ENCODE measurements at regions not wholly inside any gene's neighbourhood (a gene's known extent, or its start where the extent isn't known, plus 50 kb on each side); places are given as distances from the start of the nearest gene placed in this dataset.

DNA sequence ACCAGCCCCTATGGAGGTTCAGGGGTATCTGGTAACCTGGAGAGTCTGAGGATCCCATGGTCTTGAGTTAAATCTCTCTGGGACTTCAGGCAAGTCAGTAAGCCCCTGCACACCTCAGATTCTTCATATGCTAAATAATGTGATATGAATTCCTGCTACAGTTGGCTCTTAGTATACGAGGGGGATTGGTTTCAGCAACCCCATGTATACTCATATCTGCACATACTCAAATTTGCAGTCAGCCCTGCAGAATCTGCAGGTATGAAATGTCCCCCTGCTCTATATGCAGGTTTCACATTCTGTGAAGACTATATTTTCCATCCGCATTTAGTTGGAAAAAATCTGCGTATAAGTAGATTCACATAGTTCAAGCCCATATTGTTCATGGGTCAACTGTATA, 136.6 kb downstream of the TOMM20 start:
- Mint-ChIP-seq H3K27me3 (no peaks in the 10 kb centered on the region), H3K27ac (peak overlapping the region; percentile 11), H3K4me1 (ENCODE audit: low read depth) (peaks cover 55% of the 10 kb centered on the region), H3K4me3 (no peak overlapping the region), H3K9me3 (no peaks in the 10 kb centered on the region), H3K36me3 (ENCODE audit: low read depth) (no peaks in the 10 kb centered on the region)
- DNase-seq: peak; percentile 16

DNA sequence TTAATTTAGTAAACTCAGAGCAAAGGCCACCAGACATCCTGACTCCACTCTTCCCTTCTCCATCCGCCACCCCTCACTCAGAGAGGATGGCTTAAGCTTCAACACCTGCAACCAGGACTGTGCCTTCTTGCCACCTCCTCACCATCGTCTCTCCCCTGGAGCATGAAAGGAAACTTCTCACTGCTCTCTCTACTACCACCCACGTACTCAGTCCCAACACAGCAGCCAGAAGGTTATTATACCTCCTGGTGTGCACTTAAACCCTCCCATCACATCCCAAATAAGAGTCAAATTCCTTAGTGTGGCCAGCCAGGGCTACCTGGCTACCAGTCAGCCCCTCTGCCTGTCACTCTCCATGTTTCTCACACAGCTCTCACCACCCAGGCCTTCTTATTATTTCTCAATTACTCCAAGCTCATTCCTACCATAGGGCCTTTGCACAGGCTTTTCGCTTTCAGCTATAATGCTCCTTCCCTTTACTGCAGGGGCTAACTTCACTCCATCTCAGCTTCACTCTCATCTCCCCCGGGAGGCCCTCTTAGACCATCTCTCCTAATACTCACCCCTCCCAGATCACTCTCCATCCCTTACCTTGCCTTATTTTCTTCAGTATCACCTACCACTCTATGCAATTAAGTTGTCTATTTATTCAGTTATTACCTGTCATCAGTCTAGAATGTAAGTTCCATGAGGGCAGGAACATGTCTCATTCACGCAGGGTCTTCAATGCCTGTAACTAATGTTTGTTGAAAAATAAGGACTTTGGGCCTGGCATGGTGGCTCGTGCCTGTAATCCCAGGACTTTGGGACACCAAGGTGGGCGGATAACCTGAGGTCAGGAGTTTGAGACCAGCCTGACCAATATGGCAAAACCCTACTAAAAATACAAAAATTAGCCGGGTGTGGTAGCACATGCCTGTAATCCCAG, 137.5 kb downstream of the TOMM20 start:
- Mint-ChIP-seq H3K36me3 (ENCODE audit: low read depth) (peaks cover 2% of the 10 kb centered on the region), H3K4me3 (no peak overlapping the region), H3K27me3 (no peaks in the 10 kb centered on the region), H3K27ac (peak overlapping the region; percentile 58), H3K9me3 (no peaks in the 10 kb centered on the region), H3K4me1 (ENCODE audit: low read depth) (peaks cover 63% of the 10 kb centered on the region)
- no peak for DNase-seq

DNA sequence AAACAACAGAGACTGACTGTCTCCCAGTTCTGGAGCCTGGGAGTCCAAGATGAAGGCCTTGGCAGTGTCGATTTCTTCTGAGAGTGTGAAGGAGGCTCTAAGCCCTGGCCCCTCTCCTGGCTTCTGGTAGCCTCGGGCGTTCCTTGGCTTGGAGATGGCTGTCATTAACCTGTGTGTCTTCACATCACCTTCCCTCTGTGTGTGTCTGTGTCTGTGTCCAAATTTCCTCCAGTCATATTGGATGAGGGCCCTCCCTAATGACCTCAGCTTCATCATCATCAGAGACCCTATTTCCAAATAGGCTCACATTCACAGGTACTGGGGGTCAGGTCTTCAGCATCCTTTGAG, 138.3 kb downstream of the TOMM20 start:
- peaks cover 69% of the 10 kb centered on the region for H3K4me1 Mint-ChIP-seq (ENCODE audit: low read depth)
- no peaks in the 10 kb centered on the region for H3K27me3 Mint-ChIP-seq
- no peaks in the 10 kb centered on the region for H3K9me3 Mint-ChIP-seq
- peak overlapping the region; percentile 58 for H3K27ac Mint-ChIP-seq
- peak; percentile 17 for DNase-seq
- H3K36me3 Mint-ChIP-seq (ENCODE audit: low read depth): peaks cover 2% of the 10 kb centered on the region
- no peak overlapping the region for H3K4me3 Mint-ChIP-seq

DNA sequence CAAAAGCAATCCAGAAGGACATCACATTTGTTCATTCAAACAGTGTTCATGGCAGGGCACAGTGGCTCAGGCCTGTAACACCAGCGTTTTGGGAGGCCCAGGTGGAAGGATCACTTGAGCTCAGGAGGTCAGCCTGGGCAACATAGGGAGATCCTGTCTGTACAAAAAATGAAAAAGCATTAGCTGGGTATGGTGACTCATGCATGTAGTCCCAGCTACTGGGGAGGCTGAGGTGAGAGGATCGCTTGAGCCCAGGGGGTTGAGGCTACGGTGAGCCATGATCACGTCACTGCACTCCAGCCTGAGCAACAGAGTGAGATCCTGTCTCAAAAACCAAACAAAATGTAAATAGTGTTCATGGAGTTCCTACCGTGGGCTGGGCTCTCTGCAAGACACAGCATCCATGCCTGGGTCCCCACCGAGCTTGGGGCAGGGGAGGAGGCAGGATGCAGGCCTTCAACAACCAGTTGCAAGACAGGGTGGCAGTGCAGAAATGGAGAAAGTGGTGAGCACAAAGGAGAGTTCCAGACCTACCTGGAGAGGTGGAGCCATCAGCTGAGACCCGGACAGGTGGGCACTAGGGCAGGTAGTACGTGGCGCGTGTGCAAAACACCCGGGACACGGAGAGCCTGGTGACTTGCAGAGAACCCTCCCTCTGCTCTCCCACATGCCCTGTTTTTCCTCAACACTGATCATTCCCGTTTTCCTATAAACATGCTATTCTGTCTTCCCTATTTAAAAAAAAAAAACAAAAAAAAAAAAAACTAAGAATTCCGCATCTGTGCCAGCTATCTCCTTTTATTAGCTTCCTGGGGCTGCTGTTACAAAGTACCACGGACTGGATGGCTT, 138.9 kb downstream of the TOMM20 start:
- peak overlapping the region; percentile 81 for H3K27ac Mint-ChIP-seq
- H3K4me3 Mint-ChIP-seq: no peak overlapping the region
- DNase-seq: peak; percentile 35
- no peaks in the 10 kb centered on the region for H3K9me3 Mint-ChIP-seq
- no peaks in the 10 kb centered on the region for H3K27me3 Mint-ChIP-seq
- H3K4me1 Mint-ChIP-seq (ENCODE audit: low read depth): peaks cover 74% of the 10 kb centered on the region
- H3K36me3 Mint-ChIP-seq (ENCODE audit: low read depth): peaks cover 2% of the 10 kb centered on the region

DNA sequence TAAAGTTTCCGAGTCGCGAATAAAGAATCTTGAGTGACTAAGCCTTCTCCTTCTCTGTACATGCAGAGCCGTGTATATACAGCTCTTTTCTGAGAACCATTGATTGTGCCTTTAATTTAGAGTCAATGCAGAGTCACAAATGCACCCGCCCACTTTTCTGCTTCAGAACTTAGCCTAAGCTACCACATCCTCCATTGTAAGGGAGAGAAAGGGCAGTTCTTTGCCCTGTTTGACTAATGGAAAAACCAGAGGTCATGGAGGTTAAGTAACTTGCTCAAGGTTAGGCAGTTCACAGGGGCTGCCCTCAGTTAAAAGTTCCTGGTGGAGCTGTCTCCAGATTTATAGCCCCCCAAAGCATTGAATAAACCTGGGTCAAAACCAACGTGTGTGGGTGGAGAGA, 139.6 kb downstream of the TOMM20 start:
- no peaks in the 10 kb centered on the region for H3K9me3 Mint-ChIP-seq
- H3K36me3 Mint-ChIP-seq (ENCODE audit: low read depth): peaks cover 2% of the 10 kb centered on the region
- DNase-seq: no peak
- no peak overlapping the region for H3K4me3 Mint-ChIP-seq
- H3K4me1 Mint-ChIP-seq (ENCODE audit: low read depth): peaks cover 78% of the 10 kb centered on the region
- no peaks in the 10 kb centered on the region for H3K27me3 Mint-ChIP-seq
- peak overlapping the region; percentile 81 for H3K27ac Mint-ChIP-seq

DNA sequence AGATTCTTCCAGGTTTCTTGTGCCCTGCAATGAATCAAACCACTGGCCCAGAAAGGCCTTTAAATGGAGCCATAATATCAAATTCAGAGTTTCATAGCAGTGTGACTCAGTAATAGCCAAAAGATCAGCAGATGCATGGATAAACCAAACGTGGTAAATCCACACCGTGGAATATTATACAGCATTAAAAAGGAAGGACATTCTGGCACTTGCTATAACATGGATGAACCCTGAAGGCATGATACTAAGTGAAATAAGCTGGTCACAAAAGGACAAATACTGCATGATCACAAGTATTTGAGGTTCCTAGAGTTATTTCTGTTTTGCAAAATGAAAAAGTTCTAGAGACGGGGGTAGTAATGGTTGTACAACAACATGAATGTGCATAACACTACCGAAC, 140.1 kb downstream of the TOMM20 start:
- no peaks in the 10 kb centered on the region for H3K27me3 Mint-ChIP-seq
- peaks cover 83% of the 10 kb centered on the region for H3K4me1 Mint-ChIP-seq (ENCODE audit: low read depth)
- no peak overlapping the region for H3K4me3 Mint-ChIP-seq

DNA sequence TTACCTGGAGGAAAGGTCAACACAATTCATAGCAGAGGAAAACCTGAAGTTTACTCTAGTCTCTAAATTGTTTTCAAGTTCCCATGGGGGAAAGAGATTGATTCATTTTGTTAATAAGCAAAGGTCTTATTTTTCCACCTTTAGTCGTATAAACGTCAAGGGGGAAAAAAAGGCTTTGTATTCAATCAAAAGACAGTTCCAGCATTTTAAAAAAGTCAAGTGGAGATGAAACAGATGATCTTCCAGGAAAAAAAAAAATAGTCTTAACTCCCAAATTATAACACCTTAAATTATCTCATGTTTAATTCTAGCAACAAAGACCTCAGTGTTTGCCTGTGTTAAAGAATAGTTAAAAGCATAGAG, 140.5 kb downstream of the TOMM20 start:
- Mint-ChIP-seq H3K4me1 (ENCODE audit: low read depth) (peaks cover 85% of the 10 kb centered on the region), H3K27ac (peak overlapping the region; percentile 81), H3K27me3 (no peaks in the 10 kb centered on the region), H3K9me3 (no peaks in the 10 kb centered on the region), H3K4me3 (no peak overlapping the region), H3K36me3 (ENCODE audit: low read depth) (peaks cover 2% of the 10 kb centered on the region)
- no peak for DNase-seq

More for the DNA sequence above, 140.1 kb downstream of the TOMM20 start:
- peak overlapping the region; percentile 81 for H3K27ac Mint-ChIP-seq
- no peaks in the 10 kb centered on the region for H3K9me3 Mint-ChIP-seq
- DNase-seq: no peak
- H3K36me3 Mint-ChIP-seq (ENCODE audit: low read depth): peaks cover 2% of the 10 kb centered on the region

DNA sequence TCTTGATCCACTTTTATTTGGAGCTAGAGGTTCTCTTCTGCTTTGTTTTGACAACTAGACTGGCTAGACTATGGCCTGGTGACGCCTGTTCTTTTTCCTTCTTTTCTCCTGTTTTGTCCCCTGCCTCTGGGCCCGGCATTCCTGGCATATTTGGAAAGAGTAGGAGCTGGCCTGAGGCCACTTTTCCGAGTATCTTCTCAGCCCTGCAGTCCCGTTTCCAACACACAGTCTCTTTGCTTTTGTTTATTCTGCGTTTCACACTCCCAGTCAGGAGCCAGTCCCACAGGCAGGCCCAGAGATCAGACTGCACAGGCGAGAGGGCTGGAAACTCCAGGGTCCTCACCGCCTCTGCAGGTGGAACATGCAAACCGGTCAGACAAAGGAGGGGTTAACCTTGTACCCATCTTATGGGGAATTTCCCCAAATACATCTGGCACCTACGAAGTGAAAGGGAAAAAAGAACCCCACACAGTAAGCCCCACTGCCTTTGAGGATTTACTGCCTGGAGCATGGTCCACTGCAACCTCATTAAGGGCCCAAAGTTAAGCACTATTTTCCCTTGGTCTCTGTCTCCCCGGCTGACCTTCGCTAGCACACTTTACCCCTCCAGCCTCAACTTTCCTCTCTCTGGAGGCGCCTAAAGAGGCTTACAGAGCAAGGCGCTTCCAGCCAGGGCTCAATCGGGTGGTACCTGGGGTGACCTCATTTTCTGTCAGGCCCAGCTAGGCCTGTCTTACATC, 141.1 kb downstream of the TOMM20 start:
- Mint-ChIP-seq H3K4me3 (no peak overlapping the region), H3K27ac (peak overlapping the region; percentile 81), H3K36me3 (ENCODE audit: low read depth) (peaks cover 2% of the 10 kb centered on the region), H3K4me1 (ENCODE audit: low read depth) (peaks cover 81% of the 10 kb centered on the region), H3K9me3 (no peaks in the 10 kb centered on the region), H3K27me3 (no peaks in the 10 kb centered on the region)
- no peak for DNase-seq

DNA sequence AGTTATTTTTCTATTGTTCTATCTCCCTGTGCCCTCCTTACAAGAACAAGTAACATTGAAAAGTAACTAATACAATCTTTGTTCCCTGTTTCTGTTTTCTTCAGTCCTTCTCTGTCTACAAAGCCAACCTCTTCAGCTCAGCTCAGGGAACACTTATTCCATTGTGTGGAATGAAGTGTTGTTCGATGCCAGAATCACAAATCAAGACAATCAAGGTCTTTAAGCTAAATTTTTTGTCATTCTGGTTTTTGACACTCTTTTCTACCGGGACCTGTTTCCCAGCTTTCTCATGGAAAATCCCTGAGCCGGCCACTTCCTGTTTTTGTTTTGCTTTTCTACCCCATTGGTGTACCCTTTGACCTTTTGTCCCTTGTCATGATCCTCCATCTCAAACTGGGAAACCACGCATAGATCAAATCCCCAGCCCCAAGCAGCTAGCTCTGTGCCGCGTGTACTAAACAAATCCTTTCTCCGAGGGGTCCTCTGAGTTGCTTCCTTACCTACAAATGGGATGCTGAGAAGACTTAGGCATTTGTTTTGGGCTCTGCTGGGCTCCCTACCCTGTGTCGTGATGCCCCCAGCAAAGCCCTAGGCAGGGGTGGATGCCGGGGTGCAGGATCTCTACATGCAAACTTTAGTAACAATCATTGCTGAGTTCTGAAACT, 141.8 kb downstream of the TOMM20 start:
- no peaks in the 10 kb centered on the region for H3K9me3 Mint-ChIP-seq
- no peaks in the 10 kb centered on the region for H3K27me3 Mint-ChIP-seq
- H3K4me1 Mint-ChIP-seq (ENCODE audit: low read depth): peaks cover 84% of the 10 kb centered on the region
- H3K27ac Mint-ChIP-seq: peak overlapping the region; percentile 81
- H3K36me3 Mint-ChIP-seq (ENCODE audit: low read depth): peaks cover 2% of the 10 kb centered on the region
- H3K4me3 Mint-ChIP-seq: no peak overlapping the region
- no peak for DNase-seq

DNA sequence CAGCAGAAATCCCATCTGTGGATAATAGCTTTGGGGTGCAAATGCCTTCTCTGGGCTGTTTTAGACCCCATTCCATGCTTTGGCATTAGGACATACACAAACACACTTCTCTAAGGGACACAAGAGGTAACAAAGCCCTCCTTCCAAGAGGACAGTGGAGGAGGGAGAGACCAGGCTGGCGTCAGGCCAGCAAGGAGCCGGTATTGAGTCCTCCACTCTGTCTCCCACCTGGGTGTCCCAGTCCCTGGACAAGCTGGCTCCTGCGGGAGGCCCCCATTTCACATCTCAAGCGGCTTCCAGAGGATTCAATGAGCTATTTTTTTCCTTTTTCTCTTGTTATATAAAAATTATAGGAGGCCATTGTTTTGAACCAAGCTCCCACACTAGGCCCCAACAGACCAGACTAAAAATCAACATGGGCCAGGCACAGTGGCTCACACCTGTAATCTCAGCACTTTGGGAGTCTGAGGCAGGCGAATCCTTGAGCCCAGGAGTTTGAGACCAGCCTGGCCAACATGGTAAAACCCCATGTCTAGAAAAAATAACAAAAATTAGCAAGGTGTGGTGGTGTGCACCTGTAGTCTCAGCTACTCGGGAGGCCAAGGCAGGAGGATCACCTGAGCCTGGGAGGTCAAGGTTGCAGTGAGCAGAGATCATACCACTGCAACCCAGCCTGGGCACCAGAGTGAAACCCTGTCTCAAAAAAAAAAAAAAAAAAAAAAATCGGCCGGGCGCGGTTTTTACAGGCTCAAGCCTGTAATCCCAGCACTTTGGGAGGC, 142.9 kb downstream of the TOMM20 start:
- DNase-seq: peak; percentile 17
- Mint-ChIP-seq H3K27me3 (no peaks in the 10 kb centered on the region), H3K4me1 (ENCODE audit: low read depth) (peaks cover 86% of the 10 kb centered on the region), H3K27ac (no peak overlapping the region), H3K9me3 (no peaks in the 10 kb centered on the region), H3K36me3 (ENCODE audit: low read depth) (peaks cover 2% of the 10 kb centered on the region), H3K4me3 (no peak overlapping the region)

DNA sequence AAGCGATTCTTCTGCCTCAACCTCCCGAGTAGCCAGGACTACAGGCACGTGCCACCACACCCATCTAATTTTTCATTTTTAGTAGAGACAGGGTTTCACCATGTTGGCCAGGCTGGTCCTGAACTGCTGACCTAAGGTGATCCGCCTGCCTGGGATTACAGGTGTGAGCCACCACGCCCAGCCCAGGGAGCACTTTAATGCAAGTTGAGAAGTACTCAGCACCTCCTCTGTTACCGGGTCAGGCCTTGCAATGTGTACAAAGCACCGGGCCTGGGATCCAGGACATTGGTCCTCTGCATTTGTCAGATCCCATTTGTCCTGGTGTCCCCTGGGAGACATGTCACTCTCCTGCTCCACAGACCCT, 143.6 kb downstream of the TOMM20 start:
- H3K4me1 Mint-ChIP-seq (ENCODE audit: low read depth): peaks cover 86% of the 10 kb centered on the region
- H3K36me3 Mint-ChIP-seq (ENCODE audit: low read depth): peaks cover 6% of the 10 kb centered on the region
- DNase-seq: peak; percentile 30
- H3K4me3 Mint-ChIP-seq: no peak overlapping the region
- no peak overlapping the region for H3K27ac Mint-ChIP-seq
- no peaks in the 10 kb centered on the region for H3K27me3 Mint-ChIP-seq
- H3K9me3 Mint-ChIP-seq: no peaks in the 10 kb centered on the region

DNA sequence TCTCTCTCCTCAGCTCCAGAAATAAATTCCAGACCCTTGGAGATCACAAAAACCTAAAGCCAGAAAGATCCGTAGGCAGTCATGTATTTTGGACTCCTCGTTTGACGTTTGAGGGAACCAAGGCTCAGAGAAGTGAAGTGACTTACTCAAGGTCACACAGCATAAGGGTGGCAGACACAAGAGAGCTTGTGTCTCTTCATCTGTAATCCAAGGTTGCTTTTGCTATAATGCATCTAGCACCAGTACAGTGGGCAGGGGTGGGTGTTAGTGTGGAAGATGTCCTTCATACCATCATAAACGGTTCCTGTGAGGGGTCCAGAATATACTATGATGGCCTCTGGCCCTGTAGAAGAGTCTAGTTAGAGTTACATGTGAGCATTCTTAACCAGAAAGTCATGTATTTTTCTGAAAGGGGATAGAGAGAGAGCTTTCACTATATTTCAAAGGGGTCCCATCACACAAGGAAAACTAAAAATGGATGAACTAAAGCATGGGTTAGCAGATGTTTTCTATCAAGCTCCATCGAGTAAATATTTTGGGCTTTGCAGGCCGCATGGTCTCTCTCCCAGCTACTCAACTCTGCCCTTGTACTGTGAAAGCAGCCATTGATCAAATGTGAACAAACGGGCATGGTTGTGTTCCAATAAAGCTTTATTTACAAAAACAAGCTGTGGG, 144.9 kb downstream of the TOMM20 start:
- Mint-ChIP-seq H3K27me3 (no peaks in the 10 kb centered on the region), H3K9me3 (no peaks in the 10 kb centered on the region), H3K36me3 (ENCODE audit: low read depth) (peaks cover 6% of the 10 kb centered on the region), H3K4me3 (no peak overlapping the region), H3K27ac (peak overlapping the region; percentile 63), H3K4me1 (ENCODE audit: low read depth) (peaks cover 88% of the 10 kb centered on the region)
- DNase-seq: peak; percentile 24

DNA sequence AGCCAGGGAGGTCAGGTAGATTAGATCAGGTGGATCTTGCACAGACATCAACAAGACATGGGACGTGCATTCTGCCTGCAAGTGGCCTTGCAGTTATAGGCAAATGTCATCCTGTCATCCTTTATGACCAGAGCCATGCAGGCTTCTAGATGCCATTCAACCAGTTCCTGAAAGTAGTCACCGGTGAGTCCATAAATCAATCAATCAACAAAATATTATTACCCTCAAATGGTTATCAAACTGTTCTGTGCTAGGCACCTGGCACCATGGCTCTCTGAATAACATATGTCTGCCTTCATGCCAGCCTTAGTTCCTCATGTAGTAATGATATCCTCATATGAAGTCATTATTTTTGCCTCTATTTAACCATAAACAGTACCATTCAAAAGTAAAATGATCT, 146.9 kb downstream of the TOMM20 start:
- Mint-ChIP-seq H3K36me3 (ENCODE audit: low read depth) (peaks cover 6% of the 10 kb centered on the region), H3K4me3 (no peak overlapping the region), H3K27me3 (no peaks in the 10 kb centered on the region), H3K4me1 (ENCODE audit: low read depth) (peaks cover 85% of the 10 kb centered on the region), H3K9me3 (no peaks in the 10 kb centered on the region), H3K27ac (peak overlapping the region; percentile 98)
- DNase-seq: no peak

All from activated T-cell treated with anti-CD3 and anti-CD28 coated beads, Interleukin-2, amount 50 U/mL, for 24 hours (primary cell).